K562 (cell line): ENCODE measurements at regions not wholly inside any gene's neighbourhood (a gene's known extent, or its start where the extent isn't known, plus 50 kb on each side); places are given as distances from the start of the nearest gene placed in this dataset.

ENCODE experiments used
- ATAC-seq: fragments of 200-7000 bp; cut with Tn5 transposase; 3 replicates; pipeline ENCODE4 v1.9.1; 2020; ENCODE audit warnings: moderate library complexity
- BruUV-seq: library from RNA; stranded (reverse); fragments of 400-500 nt; replicated peaks from 2 replicates; lab custom pipeline; 2021; lab: Mats Ljungman, UMichigan
- CTCF ChIA-PET: fragments of 300-600 bp; formaldehyde crosslinking; extraction: SDS; loops from one replicate; lab custom pipeline; 2021; ENCODE audit warnings: low intra/inter-chr PET ratio; lab: Yijun Ruan, JAX
- POLR2A ChIA-PET: fragments of 300-600, 350-650 bp; sonication (Branson Sonifier 250); formaldehyde crosslinking; extraction: SDS; loops from one replicate; lab custom pipeline; 2021; ENCODE audit warnings: antibody characterized with exemption, inconsistent platforms; lab: Yijun Ruan, JAX
- DNase-seq, 4 experiments: peaks; one replicate each; pipeline versions ENCODE4 v3.0.0 to v3.0.0-alpha.2; 2011 to 2018; ENCODE audit warnings: low spot score in 3 of 4, mixed read lengths in 3 of 4; ENCODE audit errors: extremely low read depth in 1 of 4
- FAIRE-seq: peaks from 2 replicates; lab custom pipeline; 2011; peaks lifted over from hg19 to GRCh38; lab: Jason Lieb, UNC
- H2AFZ ChIP-seq: 2 replicates; pipeline ENCODE4 v1.6.0; 2011; ENCODE audit warnings: low read depth, low read length, control low read depth, inconsistent platforms
- H3K27ac ChIP-seq: fragments of 200-600 bp; 3 replicates; pipeline ENCODE4 v1.8.0; 2011; ENCODE audit warnings: low read depth, mild to moderate bottlenecking, control low read depth, inconsistent platforms, low read length, moderate library complexity, mixed read lengths; ENCODE audit errors: extremely low read depth
- H3K27me3 ChIP-seq, 2 experiments: fragments of 300-600 bp in 1 of 2; 2 replicates in 1 of 2; 3 replicates in 1 of 2; pipeline versions ENCODE4 v1.6.0 to v1.8.0; 2011; ENCODE audit warnings: inconsistent platforms in 2 of 2, low read length in 2 of 2, mild to moderate bottlenecking in 1 of 2, mixed read lengths in 1 of 2, moderate library complexity in 1 of 2; ENCODE audit not compliant: control insufficient read depth in 2 of 2, insufficient read depth in 2 of 2
- H3K36me3 ChIP-seq: fragments of 300-600 bp; 3 replicates; pipeline ENCODE4 v1.8.0; 2011; ENCODE audit warnings: mild to moderate bottlenecking, low read length, inconsistent platforms; ENCODE audit not compliant: control insufficient read depth, insufficient read depth
- H3K4me1 ChIP-seq, 2 experiments: fragments of 200-600 bp in 1 of 2; replicated peaks in 1 of 2; 2 replicates in 1 of 2; 3 replicates in 1 of 2; pipeline versions ENCODE4 v1.5.1 to v1.8.0; 2011; ENCODE audit warnings: inconsistent platforms in 2 of 2, low read length in 2 of 2, mild to moderate bottlenecking in 1 of 2, mixed read lengths in 1 of 2, moderate library complexity in 1 of 2; ENCODE audit not compliant: control insufficient read depth in 2 of 2, insufficient read depth in 2 of 2
- H3K4me2 ChIP-seq: 2 replicates; pipeline ENCODE4 v1.6.1; 2011; ENCODE audit warnings: low read length, control low read depth, inconsistent platforms, mixed read lengths; ENCODE audit not compliant: insufficient read depth
- H3K4me3 ChIP-seq: fragments of 200-600 bp; sonication (generic), shearing (Covaris generic); 2 replicates; pipeline ENCODE4 v1.5.1; 2016; ENCODE audit warnings: control low read depth, inconsistent platforms
- H3K79me2 ChIP-seq: fragments of 200-600 bp; 3 replicates; pipeline ENCODE4 v1.8.0; 2011; ENCODE audit warnings: low read length, inconsistent platforms; ENCODE audit not compliant: control insufficient read depth, insufficient read depth
- H3K9ac ChIP-seq, 2 experiments: 2 replicates each; pipeline versions ENCODE4 v1.6.0 to v1.6.1; 2011; ENCODE audit warnings: low read depth in 2 of 2, low read length in 2 of 2, control low read depth in 1 of 2, inconsistent platforms in 1 of 2, mild to moderate bottlenecking in 1 of 2, mixed read lengths in 1 of 2; ENCODE audit not compliant: insufficient read depth in 1 of 2
- H3K9me1 ChIP-seq: one replicate; pipeline ENCODE4 v1.6.0; 2011; ENCODE audit warnings: inconsistent platforms, mild to moderate bottlenecking, low read length, moderate library complexity; ENCODE audit not compliant: control insufficient read depth, insufficient read depth
- H3K9me3 ChIP-seq: replicated peaks from 2 replicates; pipeline ENCODE4 v1.5.1; 2011; ENCODE audit warnings: low read depth, low read length, inconsistent platforms; ENCODE audit not compliant: control insufficient read depth, insufficient read depth
- H4K20me1 ChIP-seq: replicated peaks from 2 replicates; pipeline ENCODE4 v1.6.1; 2011; ENCODE audit warnings: low read length, inconsistent platforms, mixed read lengths; ENCODE audit not compliant: control insufficient read depth, insufficient read depth
- HEY1 ChIP-seq: fragments of 250-450 bp; sonication (Bioruptor Pico); IDR thresholded peaks from 2 replicates; pipeline ENCODE4 v1.5.0; 2020; ENCODE audit warnings: mild to moderate bottlenecking, moderate library complexity, borderline replicate concordance
- TSHZ1 ChIP-seq: fragments of 250-450 bp; sonication (Bioruptor Pico); IDR thresholded peaks from 2 replicates; pipeline ENCODE4 v1.4.0; 2020; ENCODE audit warnings: mild to moderate bottlenecking, moderate library complexity
- ZNF174 ChIP-seq: fragments of 250-450 bp; sonication (Bioruptor Pico); IDR thresholded peaks from 2 replicates; pipeline ENCODE4 v1.4.0; 2020; ENCODE audit warnings: mild to moderate bottlenecking
- ZNF24 ChIP-seq: fragments of 450-650 bp; IDR thresholded peaks from 2 replicates; pipeline ENCODE4 v1.6.1; 2016
- ZNF41 ChIP-seq: fragments of 250-450 bp; sonication (Bioruptor Pico); conservative IDR thresholded peaks from 2 replicates; pipeline ENCODE4 v1.4.0; 2020; ENCODE audit warnings: mild to moderate bottlenecking
- WGBS: fragments of 100-300 bp; shearing (Covaris generic); methylation state at CpG from one replicate; pipeline ENCODE4 v1.1.6; 2016; ENCODE audit warnings: low coverage, mixed read lengths; ENCODE audit not compliant: insufficient coverage; ENCODE audit errors: missing lambda C conversion rate; 5-methylcytosine and 5-hydroxymethylcytosine counted together
- in situ Hi-C: fragments of 300-500 bp; cut with MboI; formaldehyde crosslinking; loops from 4 replicates; pipeline ENCODE4 v1.15.0; 2018; ENCODE audit warnings: inconsistent platforms, mixed read lengths
- intact Hi-C: fragments of 100-400 bp; cut with micrococcal nuclease; formaldehyde crosslinking; loops from 2 replicates; pipeline ENCODE4 v1.14.2; 2022

GRCh38 chr1:228867108-228867950 is 132.1 kb downstream of the RHOU start (continued):
- TF ChIP-seq TSHZ1 (CRISPR knock-in tag) (no peak), ZNF24 (no peak), ZNF174 (CRISPR knock-in tag) (no peak)
- TF ChIP-seq, all 486 proteins: peak for 0

DNA sequence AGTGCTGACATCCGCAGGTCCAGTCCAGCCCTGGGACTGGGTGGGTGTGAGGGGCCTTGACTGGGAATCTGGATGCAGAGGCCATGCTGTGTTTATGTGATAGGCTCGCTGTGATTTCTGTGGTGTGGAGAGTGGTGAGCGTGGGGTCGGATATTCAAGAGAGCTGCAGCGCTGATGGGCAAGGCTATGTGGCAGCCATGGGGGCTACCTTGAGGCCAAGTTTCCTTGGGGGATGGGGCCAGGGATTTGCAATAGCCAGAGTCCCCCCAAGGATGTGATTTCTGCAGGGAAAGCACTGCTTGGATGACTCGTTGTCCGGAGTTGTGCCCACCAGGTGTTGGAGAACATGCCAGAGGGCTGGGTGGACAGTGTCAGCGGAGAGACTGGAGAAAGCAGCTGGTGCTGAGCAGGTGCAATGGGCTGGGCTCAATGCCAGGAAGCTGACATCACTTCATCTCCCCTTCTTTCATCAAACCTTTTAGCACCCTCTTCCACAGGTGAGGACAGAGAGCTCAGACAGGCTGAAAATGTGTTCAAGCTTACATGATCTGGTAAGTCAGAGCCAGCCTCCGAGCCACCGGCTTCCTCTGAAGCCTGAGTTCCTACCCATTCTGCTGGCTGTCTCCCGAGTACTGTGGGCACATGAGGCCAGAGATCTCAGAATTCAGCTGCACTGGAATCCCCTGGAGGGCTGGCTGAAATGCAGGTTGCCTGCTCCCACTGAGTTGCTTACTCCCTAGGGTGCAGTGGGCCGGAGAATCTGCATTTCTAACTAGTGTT is 132.9 kb downstream of the RHOU start:
- POLR2A ChIA-PET = interaction anchor here (0.8 kb wide), 1 partner anchor 185 kb away, joined by 3 read pairs; no protein-coding TSS in a partner anchor
- ATAC-seq (no peak), DNase-seq (no peak), FAIRE-seq (no peak)
- Histone ChIP-seq H3K9me3 (no peaks in the 10 kb centered on the region), H3K36me3 (no peaks in the 10 kb centered on the region), H3K9ac (no peak overlapping the region), H2AFZ (no peak overlapping the region), H4K20me1 (0 out of 2 replicates have a peak, but pooled peaks cover 1% of the 10 kb centered on the region), H3K4me2 (no peak overlapping the region), H3K79me2 (no peaks in the 10 kb centered on the region), H3K27me3 (peaks cover 12 to 47% of the 10 kb centered on the region in 2 experiments), H3K27ac (no peak overlapping the region), H3K4me3 (no peak overlapping the region), H3K4me1 (no peaks in the 10 kb centered on the region), H3K9me1 (no peaks in the 10 kb centered on the region)
- no TSS peak for BruUV-seq
- WGBS = 0% methylated on average over 12 of the region's 12 CpGs
- CTCF ChIA-PET = no interaction called here
- in situ Hi-C loops (no loop called here), intact Hi-C loops (no loop called here)
- TF ChIP-seq ZNF41 (CRISPR knock-in tag) (no peak), HEY1 (CRISPR knock-in tag) (no peak)
